Endometrial microvascular endothelial cells (primary cell): ENCODE measurements at regions not wholly inside any gene's neighbourhood (a gene's known extent, or its start where the extent isn't known, plus 50 kb on each side); places are given as distances from the start of the nearest gene placed in this dataset.

Experiments
- in situ Hi-C: cut with HindIII; loops from 2 replicates; pipeline ENCODE4 v1.10.0; 2017; ENCODE audit warnings: low sequenced_read_pairs, low pct_unique_long_range_greater_than_20kb; ENCODE audit errors: inconsistent ontology term

- in situ Hi-C loops = no loop called here
These were observed 153.5 kb downstream of the MBL2 start for GRCh38 chr10:52619052-52619451.

- in situ Hi-C loops = no loop called here
These were observed 150.9 kb downstream of the MBL2 start for GRCh38 chr10:52621635-52622079.

- in situ Hi-C loops = no loop called here
These were observed 148.8 kb downstream of the MBL2 start for GRCh38 chr10:52623761-52624160.

DNA sequence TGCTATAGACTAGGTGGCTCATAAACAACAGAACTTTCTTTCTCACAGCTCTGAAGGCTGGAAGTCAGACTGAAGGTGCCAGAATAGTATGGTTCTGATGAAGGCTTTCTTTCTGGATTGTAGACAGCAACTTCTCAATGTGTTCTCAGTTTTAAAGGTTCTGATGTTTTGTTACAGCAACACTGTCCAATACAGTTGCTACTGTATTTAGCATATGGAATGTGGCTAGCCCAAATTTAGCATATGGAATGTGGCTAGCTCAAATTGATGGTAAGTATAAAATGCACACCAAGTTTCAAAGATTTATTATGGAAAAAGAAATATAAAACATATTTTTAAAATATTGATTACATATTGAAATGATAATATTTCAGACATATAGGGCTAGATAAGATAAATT lies 145.3 kb downstream of the MBL2 start:
- in situ Hi-C loops = no loop called here

GRCh38 chr10:52631146-52631545 lies 141.4 kb downstream of the MBL2 start:
- in situ Hi-C loops = no loop called here

DNA sequence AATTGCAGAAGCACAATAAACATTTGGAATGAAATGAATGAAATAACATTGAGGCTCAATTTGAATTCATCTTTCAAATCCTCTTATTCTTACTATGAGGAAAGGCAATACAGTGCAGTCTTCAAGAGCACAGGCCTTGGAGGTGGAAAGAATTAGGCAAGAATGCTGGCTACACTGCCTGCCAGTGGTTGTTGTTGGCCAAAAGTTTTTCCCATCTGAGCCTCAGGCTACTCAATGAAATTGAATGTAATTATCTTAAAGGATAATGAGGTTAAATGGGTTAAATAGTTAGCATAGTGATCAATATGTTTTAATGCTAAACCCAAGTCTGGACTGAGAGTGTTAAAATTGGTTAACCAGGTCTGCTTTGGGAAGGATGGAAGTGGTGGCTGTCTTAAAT lies 140.9 kb downstream of the MBL2 start:
- in situ Hi-C loops = no loop called here

- in situ Hi-C loops = no loop called here
These were observed 140.0 kb downstream of the MBL2 start for GRCh38 chr10:52632591-52632990.

DNA sequence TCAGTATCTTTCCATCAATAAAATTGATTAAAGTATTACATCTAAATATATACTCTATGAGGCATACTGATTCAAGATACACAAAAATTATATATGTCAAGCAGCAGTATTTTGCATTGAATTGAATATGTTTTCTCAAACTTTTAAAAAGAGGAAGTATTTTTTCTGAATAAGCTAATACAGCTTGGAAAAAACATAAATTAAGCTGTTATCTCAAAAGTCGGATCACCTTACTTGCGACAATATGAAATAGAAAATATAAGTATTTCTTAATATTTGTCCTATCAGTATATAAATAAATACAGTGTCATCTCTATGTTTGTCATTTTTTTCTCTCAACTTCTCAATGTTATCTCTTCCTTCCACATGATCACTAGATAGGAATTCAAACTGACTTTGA lies 139.3 kb downstream of the MBL2 start:
- in situ Hi-C loops = no loop called here

DNA sequence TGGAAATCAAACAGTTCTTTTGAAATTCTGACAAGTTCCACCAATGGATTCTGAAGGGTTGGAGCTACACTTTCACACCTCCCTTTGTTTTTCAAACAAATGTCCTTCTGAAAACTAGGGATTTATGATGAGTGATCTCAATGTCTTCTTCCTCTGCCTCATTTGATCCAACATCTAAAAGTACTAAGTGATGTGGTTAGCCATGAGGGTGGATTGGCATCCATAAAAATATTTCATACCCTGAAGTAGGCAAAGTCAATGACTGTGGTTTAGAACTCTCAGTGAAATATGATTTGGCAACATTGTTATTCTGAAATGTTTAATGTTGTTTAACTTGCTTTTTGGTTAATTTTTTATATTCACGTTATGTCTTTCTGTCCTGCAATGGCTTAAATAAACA lies 136.9 kb downstream of the MBL2 start:
- in situ Hi-C loops = no loop called here

DNA sequence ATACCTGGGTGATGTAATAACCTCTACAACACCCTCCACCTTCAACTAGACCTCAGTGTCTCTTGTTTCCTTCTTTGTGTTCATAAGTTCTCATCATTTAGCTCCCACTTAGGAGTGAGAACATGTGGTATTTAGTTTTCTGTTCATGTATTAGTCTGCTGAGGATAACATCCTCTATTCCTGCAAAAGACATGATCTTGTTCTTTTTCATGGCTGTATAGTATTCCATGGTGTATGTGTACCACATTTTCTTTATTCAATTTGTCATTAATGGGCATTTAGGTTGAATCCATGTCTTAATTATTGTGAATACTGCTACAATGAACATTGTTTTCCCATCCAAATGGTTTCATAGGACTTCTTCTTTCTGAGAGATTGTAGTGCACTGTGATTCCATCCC lies 135.7 kb downstream of the MBL2 start:
- in situ Hi-C loops = no loop called here

DNA sequence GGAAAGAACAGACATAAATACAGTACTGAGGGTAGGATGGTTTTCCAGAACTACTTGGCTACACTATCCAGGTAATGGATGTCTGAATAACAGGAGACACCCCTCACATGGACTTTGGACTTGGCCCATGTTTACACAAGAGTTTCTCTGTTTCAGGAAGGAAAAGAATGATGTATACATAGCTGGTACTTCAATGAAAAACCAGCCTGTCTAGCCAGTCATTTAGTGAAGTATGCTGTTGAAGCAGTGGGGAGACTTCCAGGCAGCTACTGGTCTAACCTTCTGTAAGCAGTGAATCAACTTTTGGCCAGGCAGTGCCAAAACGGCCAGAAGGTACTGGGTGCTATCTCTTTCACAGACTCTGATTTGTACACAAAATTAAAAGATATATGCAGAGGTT lies 135.0 kb downstream of the MBL2 start:
- in situ Hi-C loops = no loop called here

DNA sequence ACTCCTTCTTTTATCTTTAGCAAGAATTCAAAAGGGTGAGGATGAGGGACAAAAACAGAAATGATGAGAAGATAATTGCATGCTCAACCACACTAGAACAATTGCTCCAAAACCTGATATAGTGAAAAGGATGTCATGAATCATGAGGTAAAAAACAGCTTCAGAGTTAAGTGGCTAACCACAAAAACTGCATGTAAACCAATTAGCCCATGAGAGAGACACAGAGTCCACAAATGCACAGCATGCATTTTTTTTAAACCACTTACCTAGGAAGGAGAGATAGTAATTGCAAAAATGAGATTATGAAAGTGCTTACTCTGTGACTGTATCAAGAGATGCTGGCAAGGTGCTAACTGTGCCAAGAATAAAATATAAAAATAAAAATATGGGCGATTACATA lies 132.9 kb downstream of the MBL2 start:
- in situ Hi-C loops = no loop called here

DNA sequence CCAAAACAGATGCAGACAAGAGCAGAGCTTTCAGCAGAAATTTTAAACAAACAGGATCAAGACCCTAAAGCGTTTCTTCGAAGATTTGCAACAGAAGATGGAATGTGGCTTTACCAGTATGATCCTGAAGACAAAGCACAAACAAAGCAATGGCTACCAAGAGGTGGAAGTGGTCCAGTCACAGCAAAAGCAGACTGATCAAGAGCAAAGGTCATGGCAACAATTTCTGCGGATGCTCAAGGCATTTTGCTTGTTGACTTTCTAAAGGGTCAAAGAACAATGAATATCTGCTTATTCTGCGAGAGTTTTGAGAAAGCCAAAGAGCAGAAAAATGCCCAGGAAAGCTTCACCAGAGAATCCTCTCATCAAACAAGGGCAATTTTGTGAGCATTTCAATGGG lies 130.4 kb downstream of the MBL2 start:
- in situ Hi-C loops = no loop called here

DNA sequence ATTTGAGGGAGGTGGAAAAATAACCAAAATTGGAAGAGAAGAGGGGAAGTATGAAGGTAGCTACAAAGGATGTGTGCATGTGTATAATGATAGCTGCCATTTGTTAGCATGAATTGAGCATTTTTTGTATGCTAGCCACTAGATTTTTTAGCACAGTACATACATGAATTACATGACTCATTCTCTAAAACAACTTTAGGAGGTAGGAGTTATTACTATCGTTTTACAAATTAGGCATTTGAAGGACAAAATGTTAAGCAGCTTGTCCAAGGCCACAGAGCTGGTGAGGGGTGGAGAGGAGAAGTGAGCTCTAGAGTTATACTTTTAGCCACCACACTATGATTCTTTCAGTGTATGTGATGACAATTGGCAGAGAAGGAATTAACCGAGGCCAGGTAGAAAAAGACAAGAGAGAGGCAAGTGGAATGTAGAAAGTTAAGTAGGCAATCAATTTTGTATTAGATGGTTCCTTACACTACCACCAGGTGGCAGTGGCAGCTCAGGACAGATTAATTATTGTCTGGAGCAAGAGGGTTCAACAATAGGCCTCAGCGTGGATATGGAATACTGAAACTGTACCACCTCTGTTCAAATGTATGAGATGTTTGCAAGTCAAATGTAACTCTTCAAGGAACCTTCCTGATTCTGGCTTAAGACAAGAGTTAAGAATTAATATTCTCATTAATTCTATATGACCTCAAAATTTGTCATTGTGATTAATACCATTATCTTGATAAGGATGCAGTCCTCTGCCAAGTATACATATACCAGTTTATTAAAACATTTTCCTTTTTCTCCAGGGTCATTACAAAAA lies 128.0 kb downstream of the MBL2 start:
- in situ Hi-C loops = no loop called here

DNA sequence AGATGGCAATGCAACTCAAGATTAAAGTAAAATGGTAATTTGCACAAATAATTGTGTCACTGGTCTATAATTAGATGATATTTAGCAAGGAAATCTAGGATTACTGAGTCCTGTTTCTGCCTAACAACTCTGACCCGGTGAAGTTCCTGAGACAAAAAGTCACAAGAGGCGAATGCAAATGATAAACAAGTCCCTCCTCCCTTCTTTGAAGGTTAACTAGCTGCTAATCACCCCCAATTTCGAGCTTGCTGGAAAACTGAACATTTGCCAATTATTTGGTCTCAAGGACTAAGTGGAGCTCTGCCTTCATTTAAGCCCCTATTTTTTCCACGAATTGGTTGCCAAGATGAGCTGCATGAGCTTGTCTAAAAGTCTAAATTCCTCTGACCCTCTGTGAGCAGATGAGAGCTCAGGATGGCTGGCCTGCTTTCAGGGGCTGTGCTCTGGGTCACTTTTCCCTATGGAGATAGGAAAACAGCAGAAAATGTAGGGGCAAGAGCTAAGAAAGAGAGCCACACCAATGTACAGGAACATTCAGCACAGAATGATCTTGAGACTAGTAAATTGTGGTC lies 127.3 kb downstream of the MBL2 start:
- in situ Hi-C loops = no loop called here

- in situ Hi-C loops = no loop called here
These were observed 123.1 kb downstream of the MBL2 start for GRCh38 chr10:52649511-52649910.

- in situ Hi-C loops = no loop called here
These were observed 121.7 kb downstream of the MBL2 start for GRCh38 chr10:52650873-52651272.

DNA sequence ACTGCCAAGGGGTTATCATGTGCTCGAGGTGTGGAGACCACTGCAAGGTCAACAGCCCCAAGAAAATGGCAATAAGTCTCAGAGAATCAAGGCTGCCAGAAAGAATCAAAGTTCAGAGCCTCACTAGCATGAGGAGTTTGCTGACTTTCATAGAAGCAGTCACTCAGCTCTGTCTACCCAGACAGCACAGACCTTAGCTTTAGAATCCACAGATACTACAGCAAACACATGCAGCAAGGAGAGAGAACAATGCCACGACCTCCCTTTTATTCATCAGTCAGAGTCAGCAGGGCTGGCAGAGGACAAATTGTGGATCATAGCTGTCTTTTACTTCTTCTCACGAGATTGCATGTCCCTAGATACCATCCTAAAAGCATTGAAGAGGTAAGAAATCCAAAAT lies 121.3 kb downstream of the MBL2 start:
- in situ Hi-C loops = no loop called here

- in situ Hi-C loops = no loop called here
These were observed 119.9 kb downstream of the MBL2 start for GRCh38 chr10:52652431-52653262.
